Limb (tissue), 2 donors: ENCODE measurements at regions not wholly inside any gene's neighbourhood (a gene's known extent, or its start where the extent isn't known, plus 50 kb on each side); places are given as distances from the start of the nearest gene placed in this dataset.
"Not testable (repeated sequence)": the region's sequence is repeated elsewhere in the genome, so short reads cannot be mapped to it uniquely, and the experiment has no call there.

Experiments used
- DNase-seq, 2 donors: peaks; one replicate each; pipeline ENCODE4 v3.0.0-alpha.2; 2016; ENCODE audit errors: extremely low spot score in 2 of 2

DNA sequence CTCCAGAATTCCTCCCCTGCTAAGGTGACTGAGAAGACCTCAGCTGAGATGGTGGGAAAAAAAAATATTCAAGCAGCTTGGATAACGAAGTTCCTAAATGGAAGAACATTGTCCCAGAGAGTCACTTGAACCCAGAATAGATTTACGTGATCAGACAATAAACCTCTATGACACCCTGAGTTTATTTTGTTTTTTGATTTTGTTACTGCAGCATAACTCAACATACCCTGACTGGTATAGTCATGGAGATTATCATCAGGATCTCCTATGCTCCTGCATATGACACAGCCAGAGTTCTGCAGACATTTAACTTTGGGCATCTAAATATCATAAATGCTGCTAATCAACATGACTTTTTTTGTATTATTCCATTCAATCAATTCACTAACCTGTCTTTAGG, 282.9 kb downstream of the RASEF start:
- DNase-seq, result no peak

GRCh38 chr9:82781921-82782392, 281.0 kb downstream of the RASEF start:
- no peak for DNase-seq

DNA sequence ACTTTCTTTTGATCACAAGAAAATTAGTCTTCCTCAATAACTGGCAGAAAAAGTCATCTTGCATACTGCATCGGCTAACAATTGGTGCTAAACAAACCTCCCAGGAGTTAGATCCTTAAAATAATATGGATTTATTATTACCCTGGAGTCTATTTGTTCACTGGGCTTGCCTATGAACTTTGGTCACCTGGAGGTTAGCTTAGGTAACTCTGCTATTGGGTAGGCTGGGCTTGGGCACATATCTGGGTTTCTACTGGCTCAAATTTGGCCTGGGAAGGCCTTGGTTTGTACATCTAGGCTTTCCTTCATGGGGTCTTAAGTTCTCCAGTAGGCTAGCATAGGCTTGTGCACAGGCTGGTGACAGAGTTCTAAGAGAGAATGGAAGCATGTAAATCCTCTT, 279.9 kb downstream of the RASEF start:
- DNase-seq, result no peak

DNA sequence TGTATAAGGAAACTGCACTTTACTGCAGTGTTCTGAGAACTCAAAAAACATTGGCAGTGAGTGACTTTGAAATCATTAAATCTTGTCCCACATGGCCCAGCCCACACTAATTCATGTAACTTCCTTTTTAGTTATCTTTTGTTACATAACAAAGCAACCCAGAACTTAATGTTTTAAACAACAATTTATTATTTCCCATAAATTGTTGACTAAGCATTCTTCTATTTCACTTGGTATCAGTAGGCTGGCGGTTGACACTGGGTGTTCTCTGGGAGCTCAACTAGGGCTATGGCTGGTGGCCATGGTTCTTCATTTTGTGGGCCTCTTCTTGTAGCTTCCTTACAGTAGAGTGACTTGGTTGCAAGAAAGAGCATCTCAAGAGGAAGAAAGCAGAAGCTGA, 278.4 kb downstream of the RASEF start:
- DNase-seq, result no peak

- no peak for DNase-seq
Measured at GRCh38 chr9:82789155-82789824, 273.7 kb downstream of the RASEF start.

GRCh38 chr9:82790875-82791274, 272.1 kb downstream of the RASEF start:
- no peak for DNase-seq

- DNase-seq, result no peak
Measured at GRCh38 chr9:82791692-82792091, 271.2 kb downstream of the RASEF start.

- DNase-seq, result peak in 1 of 2 donors; percentile 59
Measured at GRCh38 chr9:82797534-82797933, 265.4 kb downstream of the RASEF start.

DNA sequence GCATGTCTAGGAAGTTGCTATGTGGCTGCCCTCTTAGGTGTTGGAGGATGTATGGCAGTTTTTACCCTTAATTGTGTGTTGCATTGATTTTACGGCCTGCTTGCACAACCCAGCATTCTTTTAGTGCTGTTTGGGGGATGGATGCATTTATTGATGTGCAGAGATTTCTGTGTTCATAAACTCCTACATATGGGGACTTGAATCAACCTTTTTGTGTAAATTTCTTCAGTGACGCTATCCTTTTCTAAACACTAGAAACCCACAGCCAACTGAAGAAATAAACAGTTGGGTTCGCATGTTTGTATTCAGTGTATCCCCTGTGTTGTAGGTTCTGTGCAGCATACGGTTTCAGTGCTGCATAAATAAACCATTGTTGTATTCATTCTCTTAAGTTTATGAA, 263.7 kb downstream of the RASEF start:
- no peak for DNase-seq

DNA sequence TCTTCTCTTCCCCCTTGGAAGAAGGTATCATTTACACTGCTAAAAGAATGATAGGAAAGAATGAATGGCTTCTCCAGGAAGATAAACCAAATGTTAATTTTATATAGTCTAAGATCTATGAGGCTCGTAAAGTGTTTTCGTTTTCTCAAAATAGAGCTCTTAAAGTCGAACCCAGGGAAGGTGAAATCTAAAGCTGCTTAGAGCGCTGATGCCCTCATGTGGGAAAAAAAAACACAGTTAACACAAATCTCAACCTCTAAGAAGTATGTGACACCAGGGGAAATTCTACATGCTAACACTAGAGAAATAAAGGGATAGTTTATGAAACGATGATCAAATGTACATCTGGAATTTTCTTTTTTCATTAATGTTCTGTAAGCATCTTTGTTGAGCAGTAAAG, 257.9 kb downstream of the RASEF start:
- no peak for DNase-seq

DNA sequence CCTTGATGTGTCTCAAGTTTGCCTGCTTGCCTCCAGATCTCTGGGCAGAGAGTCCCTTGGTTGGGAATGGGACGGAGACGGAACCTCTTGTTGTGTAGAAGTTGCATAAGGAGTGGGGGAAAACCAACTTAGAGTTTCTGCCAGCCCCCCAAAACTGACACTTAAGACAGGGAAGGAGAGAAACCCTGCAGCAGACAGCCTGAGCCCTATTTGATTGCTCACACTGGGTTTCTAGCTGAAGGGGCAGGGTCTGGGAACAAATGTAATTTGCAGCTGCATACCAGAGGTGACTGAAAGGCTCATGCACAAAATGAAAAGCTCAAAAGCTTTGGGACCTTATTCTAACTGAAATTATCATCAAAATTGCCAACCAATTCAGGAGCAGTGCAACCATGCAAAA, 254.5 kb downstream of the RASEF start:
- DNase-seq, result no peak

GRCh38 chr9:82810915-82811314, 252.0 kb downstream of the RASEF start:
- no peak for DNase-seq

DNA sequence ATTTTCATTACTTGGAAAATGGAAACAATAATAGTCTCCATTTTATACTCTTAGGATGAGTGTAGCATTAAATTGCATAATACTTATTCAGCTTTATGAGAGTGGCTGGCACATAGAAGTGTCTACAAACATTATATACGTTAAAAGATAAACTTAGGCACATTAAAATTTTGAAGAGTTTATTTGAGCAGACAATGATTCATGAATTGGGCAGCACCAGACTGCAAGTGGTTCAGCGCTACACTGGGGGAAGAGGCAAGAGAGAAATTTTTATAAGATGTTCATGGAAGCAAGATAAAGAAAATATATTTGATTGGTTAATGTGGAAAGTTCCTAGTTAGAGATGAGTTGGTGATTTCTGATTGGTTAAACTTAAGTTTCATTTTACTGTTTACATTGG, 243.7 kb downstream of the RASEF start:
- no peak for DNase-seq

DNA sequence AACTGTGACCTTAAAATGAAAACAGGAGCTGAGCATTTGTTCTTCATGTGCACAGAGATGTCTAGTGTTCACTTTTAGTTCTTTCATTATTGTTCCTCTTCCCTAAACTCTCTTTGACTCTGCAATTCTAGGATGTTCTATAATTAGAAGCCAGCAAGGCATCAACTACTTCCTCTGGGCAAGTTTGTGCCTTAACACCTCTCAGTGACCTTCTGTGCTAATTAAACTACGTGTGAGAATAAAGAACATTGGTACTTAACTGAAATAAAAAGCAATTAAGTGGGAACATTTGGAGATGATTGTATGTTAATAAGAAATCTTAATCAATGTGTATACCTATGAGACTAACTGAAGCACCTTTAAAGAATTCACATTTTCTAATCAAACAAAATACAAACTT, 242.8 kb downstream of the RASEF start:
- DNase-seq, result no peak

DNA sequence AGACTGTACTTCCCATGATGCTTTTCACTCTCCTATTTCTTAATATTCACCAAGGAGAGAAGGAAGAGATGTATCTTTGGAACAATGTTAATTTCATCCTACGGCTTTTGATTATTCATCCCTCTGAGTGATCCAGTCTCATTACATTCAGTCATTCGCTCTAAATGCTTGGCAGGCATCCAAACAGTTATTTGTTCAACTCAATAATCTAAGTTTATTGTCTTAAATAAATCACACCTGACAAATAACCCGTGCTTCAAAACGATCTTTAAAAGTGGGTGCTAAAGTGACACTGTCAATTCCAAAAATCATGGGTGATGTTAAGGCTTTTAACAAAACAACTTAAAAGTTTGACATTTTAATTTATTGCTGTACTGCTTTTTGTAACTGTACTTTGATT, 233.1 kb downstream of the RASEF start:
- no peak for DNase-seq

GRCh38 chr9:82865524-82865923, 197.4 kb downstream of the RASEF start:
- DNase-seq, result no peak

DNA sequence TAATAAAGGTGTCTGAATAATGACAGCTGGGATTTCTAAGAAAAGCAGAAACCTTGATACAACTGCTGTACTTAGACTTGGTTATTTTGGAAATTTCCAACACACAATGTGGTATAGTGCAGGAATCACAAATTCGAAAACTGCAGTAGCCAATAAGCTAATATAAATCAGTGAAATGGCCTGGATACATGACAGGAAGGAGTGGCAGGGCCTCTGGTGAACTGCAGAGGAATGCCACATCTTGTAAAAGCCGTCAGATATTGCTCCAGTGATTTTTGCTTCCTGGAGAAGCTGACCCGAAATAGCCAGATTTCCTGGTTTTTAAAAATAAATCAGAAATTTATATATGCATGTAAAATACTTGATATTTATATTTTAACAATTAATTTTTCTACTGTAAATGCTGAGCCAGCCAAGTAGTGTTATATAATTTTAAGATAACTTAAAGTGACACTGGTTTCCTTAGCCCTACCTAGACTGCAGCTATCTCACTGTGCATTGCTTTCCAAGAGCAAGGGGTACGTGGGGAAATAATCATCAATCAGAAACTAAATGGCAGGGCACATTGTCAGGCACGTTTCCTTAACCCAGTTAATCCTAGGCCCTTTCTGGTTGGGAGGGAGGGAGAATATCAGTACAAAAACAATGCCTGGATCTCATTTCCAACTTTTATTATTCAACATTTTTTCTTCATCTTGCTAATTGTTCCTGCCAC, 182.4 kb downstream of the RASEF start:
- DNase-seq, result no peak

- no peak for DNase-seq
Measured at GRCh38 chr9:82882138-82882537, 180.8 kb downstream of the RASEF start.

DNA sequence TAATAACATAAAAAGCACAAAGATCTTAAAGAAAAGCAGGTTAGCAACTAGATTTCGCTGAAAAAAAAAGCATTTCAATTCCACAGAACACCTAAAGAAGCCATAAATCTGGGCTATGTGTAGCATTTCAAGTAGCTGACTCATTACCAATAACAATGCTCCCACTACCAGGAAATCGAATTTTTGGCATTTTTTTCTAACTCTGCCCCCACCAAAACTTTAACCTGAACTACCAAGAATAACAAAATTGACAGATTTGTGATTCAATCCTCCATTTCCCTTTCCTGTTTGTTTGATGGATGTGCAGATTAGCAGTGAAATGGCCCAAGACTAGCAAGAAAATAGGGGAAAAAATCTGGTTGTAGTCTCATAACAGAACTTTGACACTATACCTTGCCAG, 180.2 kb downstream of the RASEF start:
- no peak for DNase-seq

DNA sequence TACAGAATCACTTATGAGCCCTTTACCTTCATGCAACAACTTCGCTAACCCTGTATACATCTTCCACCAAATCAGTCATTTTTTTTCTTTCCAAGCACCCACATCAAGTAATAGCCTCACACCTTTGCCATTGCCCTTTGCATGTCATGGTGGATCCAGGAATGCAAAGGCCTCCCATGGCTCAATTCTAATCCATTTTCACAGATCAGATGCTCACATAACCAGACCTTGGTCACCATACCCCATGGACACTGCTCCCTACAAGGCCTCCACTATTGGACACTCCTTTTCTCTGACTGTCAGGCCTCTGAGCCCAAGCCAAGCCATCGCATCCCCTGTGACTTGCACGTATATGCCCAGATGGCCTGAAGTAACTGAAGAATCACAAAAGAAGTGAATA, 179.5 kb downstream of the RASEF start:
- DNase-seq, result no peak

DNA sequence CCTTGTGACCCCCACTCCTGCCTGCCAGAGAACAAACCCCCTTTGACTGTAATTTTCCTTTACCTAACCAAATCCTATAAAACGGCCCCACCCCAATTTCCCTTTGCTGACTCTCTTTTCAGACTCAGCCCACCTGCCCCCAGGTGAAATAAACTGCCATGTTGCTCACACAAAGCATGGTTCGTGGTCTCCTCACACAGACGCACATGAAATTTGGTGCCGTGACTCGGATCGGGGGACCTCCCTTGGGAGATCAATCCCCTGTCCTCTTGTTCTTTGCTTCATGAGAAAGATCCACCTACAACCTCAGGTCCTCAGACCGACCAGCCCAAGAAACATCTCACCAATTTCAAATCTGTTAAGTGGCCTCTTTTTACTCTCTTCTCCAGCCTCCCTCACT, 179.0 kb downstream of the RASEF start:
- not testable (repeated sequence) for DNase-seq

DNA sequence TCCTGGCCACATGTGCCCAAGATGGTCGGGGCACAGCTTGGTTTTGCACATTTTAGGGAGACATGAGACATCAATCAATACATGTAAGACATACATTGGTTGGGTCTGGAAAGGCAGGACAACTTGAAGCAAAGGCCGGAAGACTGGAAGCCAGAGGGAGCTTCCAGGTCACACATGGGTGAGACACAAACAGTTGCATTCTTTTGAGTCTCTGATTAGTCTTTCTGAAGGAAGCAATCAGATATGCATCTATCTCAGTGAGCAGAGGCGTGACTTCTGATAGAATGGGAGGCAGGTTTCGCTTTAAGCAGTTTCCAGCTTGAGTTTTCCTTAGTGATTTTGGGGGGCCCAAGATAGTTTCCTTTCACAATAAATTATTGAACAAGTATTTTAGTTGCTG, 172.5 kb downstream of the RASEF start:
- DNase-seq, result no peak

- DNase-seq, result no peak
Measured at GRCh38 chr9:82890865-82891264, 172.1 kb downstream of the RASEF start.
